ENCODE measurements at regions not wholly inside any gene's neighbourhood (a gene's known extent, or its start where the extent isn't known, plus 50 kb on each side); places are given as distances from the start of the nearest gene placed in this dataset.

DNA sequence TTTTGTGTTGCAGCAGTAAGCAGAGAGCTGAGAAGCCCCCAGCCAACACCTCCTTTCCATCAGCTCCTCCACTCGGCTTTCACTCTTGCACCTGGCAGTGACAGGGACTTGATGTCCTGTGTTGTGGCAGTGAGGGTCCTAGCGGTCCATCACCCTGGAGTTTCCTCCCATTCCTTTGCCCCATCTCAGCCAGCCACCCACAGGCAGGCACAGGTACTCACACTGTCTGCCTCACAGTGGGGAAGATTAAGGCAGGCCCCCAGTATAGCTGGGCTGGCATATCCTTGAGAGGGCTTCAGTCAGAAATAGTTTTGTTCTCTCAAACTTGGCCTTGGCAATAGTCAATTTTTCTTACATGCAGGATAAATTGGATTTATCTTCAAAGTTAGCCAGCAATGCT lies 362.7 kb downstream of the GADD45G start:
- TF ChIP-seq, protein P1, sequence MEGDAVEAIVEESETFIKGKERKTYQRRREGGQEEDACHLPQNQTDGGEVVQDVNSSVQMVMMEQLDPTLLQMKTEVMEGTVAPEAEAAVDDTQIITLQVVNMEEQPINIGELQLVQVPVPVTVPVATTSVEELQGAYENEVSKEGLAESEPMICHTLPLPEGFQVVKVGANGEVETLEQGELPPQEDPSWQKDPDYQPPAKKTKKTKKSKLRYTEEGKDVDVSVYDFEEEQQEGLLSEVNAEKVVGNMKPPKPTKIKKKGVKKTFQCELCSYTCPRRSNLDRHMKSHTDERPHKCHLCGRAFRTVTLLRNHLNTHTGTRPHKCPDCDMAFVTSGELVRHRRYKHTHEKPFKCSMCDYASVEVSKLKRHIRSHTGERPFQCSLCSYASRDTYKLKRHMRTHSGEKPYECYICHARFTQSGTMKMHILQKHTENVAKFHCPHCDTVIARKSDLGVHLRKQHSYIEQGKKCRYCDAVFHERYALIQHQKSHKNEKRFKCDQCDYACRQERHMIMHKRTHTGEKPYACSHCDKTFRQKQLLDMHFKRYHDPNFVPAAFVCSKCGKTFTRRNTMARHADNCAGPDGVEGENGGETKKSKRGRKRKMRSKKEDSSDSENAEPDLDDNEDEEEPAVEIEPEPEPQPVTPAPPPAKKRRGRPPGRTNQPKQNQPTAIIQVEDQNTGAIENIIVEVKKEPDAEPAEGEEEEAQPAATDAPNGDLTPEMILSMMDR (conservative IDR thresholded peaks at IDR 0.05; ENCODE audit: low read length), result no peak; the same call in 1 of the 2 replicates
- TF ChIP-seq EZH2phosphoT487 (IDR thresholded peaks at IDR 0.05; ENCODE audit: borderline replicate concordance, low read depth, low read length), result no peak

Data from OCI-LY7 (cell line).